Sigmoid colon (tissue), 3 donors: ENCODE measurements at regions not wholly inside any gene's neighbourhood (a gene's known extent, or its start where the extent isn't known, plus 50 kb on each side); places are given as distances from the start of the nearest gene placed in this dataset.

Experiments
- CTCF ChIP-seq, 4 experiments: fragments of 450-650 bp in 3 of 4; fragments of 200-600 bp in 1 of 4; IDR thresholded peaks; one replicate each; pipeline ENCODE4 v1.5.1; 2016 to 2019; ENCODE audit warnings: antibody characterized with exemption in 4 of 4, mild to moderate bottlenecking in 3 of 4, moderate library complexity in 2 of 4
- POLR2A ChIP-seq, 2 donors: fragments of 450-650 bp; IDR thresholded peaks; one replicate each; pipeline ENCODE4 v1.6.1; 2016; ENCODE audit warnings: antibody characterized with exemption in 2 of 2, mild to moderate bottlenecking in 2 of 2, moderate library complexity in 2 of 2

- TF ChIP-seq POLR2A (IDR thresholded peaks at IDR 0.05): no peak
- no peak for TF ChIP-seq CTCF (IDR thresholded peaks at IDR 0.05)
Observed at GRCh38 chr11:23272095-23272494, 411.8 kb upstream of the CCDC179 start.
